ENCODE measurements at regions not wholly inside any gene's neighbourhood (a gene's known extent, or its start where the extent isn't known, plus 50 kb on each side); places are given as distances from the start of the nearest gene placed in this dataset.
"Not testable (repeated sequence)": the region's sequence is repeated elsewhere in the genome, so short reads cannot be mapped to it uniquely, and the experiment has no call there.

GRCh38 chr12:40431169-40431568 lies 206.4 kb downstream of the LRRK2 start:
- no peak for DNase-seq

- no peak for DNase-seq
Measured at GRCh38 chr12:40435251-40435650, 210.5 kb downstream of the LRRK2 start.

GRCh38 chr12:40435951-40436350 lies 211.2 kb downstream of the LRRK2 start:
- DNase-seq, result no peak

DNA sequence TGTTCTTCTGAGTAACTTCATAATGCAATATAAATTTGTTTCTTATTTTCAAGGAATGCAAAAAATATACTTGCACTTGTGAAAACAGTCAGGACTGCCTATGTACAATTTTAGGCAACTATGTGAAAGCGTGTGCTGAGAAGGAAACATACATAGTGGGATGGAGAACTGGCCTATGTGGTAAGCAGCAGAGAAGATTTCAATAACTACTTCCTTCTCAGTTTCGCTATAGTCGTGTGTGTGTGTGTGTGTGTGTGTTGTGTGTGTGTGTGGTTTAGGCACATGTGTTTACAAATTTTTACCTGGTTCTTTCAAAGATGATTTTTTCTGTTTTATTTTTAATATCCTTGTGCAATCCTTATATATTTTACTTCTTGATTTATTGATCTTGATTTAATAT lies 211.8 kb downstream of the LRRK2 start:
- no peak for DNase-seq

DNA sequence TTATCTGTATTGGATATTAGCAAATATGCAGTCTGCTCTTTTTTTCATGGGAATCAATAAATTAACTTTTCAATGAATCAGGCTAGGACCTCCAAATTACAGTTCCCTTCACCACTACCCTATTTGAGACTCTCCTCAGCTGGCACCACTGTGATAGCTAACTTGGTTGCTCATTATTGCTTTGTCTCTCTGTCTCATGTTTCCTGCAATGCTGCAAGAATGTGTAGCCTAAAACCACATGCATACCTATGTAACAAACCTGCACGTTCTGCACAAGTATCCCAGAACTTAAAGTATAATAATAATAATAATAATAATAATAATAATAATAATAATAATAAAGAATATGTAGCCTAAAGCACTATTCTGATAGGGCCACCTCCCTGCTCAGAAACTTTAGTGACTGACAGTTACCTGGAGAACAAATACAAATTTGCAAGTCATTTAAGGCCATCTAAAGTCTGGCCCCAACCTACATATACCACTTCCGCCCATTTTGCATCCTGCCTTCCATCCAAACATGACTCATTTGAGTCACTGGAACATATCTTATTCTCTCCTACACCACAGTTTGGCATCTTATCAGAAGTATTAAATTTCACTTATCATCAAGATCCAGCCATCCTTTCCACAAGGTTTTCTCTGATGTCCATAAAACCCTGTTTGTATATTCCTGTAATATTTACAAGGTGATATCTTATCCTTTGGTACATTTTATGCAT lies 215.1 kb downstream of the LRRK2 start:
- no peak for DNase-seq

- no peak for DNase-seq
Measured at GRCh38 chr12:40444174-40444573, 219.4 kb downstream of the LRRK2 start.

- DNase-seq, result no peak
Measured at GRCh38 chr12:40446385-40446784, 221.6 kb downstream of the LRRK2 start.

GRCh38 chr12:40448523-40448922 lies 223.7 kb downstream of the LRRK2 start:
- not testable (repeated sequence) for DNase-seq

DNA sequence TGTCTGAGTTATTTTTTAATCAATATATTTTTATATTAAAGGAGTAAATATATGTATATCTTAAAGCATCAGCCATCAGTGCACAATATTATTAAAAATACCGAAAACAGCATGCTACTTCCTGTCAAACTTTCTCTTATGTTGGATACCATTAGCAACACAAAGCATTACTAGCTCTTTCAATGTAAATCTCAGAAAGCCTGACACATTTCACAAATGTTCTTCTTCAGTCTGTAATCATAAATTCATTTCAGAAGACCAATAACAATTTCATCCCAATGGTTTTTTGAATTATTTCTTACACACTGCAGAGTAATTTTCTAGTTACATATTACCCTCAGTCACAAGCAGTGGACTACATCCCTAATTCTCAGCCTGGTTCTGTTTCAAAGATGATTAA lies 226.9 kb downstream of the LRRK2 start:
- no peak for DNase-seq

DNA sequence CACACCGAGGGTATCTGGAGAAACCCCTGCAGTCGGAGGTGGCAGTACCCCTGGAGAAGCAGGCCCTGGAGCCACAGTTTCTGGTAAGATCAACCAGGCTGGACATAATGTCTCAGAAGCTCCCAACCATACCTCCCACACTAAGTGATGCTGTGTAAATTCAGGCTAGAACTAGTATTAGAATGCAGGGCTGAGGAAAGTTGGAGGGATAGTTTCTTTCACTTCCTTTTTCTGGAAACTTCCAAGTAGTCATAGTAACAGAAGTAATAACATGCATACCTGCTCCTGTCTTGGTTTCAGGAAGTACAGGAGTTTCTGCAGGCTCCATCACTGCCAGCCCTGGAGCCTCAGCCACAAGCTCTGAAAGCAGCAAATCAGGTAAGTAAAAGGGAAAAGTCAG lies 228.1 kb upstream of the CNTN1 start:
- DNase-seq, result no peak

GRCh38 chr12:40469736-40470135 lies 222.5 kb upstream of the CNTN1 start:
- no peak for DNase-seq

DNA sequence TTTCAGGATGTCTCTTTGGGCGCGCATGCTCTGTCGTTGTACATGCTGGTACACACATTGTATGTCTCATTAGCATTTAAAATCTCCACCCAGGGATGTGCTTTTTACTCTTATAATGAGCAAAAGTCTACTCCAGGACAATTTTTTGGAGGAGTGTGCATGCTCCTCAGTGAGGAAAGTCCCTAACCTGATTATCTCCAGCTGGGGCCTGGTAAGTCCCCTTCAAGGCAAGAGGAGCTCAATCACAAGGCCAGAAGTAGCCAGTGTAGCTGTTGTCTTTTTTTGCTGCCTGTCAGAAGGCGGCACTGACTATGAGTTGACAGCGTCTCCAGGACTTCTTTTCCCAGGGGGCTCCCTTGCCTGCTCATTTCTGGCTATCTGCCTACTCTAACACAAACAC lies 218.3 kb upstream of the CNTN1 start:
- no peak for DNase-seq

DNA sequence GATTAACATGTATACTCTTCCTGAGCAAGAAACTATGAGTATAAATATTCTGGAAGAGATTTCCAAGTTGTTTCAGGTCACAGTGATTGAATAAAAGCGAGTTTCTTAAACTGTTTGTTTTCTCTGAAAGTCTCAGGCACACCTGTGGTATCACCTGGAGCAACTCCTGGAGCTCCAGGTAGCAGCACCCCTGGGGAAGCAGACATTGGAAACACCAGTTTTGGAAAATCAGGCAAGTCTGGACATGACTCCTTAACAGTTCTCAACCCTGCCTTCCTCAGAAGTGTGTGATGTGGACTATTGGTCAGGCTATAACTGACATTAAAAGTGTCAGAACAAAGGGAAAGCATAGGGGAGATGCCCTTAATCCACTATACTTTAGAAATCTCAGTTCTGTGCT lies 217.6 kb upstream of the CNTN1 start:
- DNase-seq, result no peak

GRCh38 chr12:40499856-40500255 lies 192.4 kb upstream of the CNTN1 start:
- no peak for DNase-seq

DNA sequence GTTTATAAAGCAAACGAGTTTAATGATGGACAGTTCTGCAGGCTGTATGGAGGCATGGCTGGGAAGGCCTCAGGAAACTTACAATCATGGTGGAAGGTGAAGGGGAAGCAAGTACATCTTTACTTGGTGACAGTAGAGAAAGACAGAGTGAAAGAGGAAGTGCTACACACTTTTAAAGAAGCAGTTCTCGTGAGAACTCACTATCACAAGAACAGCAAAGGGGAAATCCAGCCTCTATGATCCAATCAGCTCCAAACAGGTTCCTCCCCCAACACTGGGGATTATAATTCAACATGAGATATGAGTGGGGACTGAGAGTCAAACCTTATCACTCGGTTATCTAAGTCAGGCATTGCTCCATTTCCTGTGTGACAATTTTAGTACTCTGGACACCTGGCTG lies 189.9 kb upstream of the CNTN1 start:
- no peak for DNase-seq

GRCh38 chr12:40505327-40505726 lies 186.9 kb upstream of the CNTN1 start:
- no peak for DNase-seq

DNA sequence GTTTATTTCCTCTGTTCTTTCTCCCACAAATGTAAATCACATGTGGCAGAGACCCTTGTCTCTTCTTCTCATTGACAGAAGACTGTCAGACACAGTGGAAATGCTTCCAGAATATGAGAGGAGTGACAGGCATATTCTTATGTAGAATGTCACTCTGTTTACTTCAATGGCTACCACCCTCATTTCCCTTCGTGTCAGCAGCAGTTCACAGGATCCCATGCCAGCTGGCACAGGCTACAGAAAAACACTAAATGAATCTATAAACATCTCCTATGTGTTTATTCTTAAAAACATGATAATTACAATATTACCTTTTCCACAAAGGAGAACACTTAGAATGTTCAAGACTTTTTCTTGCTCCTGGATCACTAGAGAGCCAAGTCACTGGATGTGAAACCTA lies 183.8 kb upstream of the CNTN1 start:
- DNase-seq, result no peak

GRCh38 chr12:40511341-40511740 lies 180.9 kb upstream of the CNTN1 start:
- DNase-seq, result no peak

DNA sequence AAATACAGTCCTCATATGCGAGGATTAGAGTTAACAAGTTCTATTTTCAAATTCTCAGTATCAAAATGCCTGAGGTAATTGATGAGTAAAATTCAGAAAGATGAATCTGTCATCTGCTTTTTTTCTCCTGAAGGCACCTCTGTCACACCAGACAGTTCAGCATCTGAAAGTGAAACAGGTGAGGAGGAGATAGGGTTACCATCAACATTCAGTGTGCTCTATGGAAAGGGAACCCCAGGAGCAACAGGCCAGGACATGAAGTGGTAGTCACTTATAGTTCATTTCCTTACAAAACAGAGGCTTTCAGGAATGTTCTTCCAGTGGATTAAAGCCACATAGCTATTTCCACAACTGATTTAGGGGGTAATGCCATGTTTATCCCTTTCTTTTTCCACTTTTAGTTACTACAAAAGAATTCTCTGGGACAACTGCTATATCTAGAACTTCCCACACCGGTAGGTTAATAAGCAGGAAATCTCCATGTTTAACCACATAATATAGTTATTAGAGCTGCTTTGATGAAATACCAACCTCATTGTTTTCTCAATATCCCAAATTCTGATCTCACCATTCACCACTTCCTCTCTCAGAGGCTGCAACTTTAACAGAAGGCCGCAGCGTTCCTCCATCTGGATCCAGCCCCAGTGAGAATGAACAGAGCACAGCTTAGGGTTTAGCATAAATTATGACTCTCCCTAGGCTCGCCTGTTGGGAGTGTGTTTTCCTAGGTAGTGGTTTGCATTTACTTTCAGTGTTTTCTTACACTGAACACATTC lies 177.0 kb upstream of the CNTN1 start:
- no peak for DNase-seq

- no peak for DNase-seq
Measured at GRCh38 chr12:40522837-40523236, 169.4 kb upstream of the CNTN1 start.

DNA sequence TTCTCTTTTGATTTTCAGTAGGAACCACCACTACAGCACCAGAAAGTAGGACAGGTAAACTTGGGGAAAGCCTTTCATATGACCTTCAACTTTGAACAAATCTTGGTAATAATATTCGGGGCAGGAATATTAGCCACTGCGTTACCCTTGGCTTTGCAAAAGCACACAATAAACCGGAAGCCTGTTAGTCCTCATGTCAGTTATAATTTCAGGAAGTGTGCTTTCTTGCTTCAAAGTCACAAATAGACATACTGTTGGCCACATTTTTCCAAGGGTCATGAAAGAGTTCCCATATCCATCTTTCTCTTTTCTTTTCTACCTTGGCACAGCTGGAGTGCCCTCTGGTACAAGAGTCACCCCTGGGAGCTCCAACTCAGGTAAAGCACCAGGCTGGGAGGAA lies 167.2 kb upstream of the CNTN1 start:
- no peak for DNase-seq

- DNase-seq, result no peak
Measured at GRCh38 chr12:40534828-40535227, 157.4 kb upstream of the CNTN1 start.

DNA sequence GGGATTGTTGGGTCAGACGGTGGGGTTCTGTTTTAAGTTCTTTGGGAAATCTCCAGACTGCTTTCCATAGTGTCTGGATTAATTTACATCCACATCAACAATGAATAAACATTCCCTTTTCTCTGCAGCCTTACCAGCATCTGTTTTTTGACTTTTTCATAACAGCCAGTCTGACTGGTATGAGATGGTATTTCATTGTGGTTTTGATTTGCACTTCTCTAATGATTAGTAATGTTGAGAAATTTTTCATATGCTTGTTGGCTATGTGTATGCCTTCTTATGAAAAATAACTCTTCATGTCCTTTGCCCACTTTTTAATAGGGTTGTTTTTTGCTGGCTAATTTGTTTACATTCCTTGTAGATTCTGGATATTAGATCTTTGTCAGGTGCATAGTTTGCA lies 140.8 kb upstream of the CNTN1 start:
- DNase-seq, result no peak

GRCh38 chr12:40552868-40553267 lies 139.4 kb upstream of the CNTN1 start:
- no peak for DNase-seq

DNA sequence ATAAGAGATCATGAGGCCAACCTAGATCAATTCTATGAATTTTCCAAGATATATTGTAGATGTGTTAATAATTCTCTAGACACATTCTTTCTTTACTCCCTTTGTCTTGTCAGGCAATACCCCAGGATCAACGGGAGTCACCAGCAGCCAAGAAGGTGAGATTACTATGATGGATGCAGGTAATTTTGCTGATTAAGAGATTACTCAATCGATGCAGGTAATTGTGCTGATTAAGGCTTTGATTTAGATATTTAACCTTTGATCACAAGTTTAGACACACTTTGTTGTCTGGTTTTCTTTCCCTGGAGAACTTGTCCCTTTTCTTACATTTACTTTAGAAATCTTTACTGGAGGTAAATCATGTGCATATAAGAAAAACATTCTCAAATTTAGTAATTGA lies 134.3 kb upstream of the CNTN1 start:
- no peak for DNase-seq
